Right lobe of liver (tissue), 4 donors: ENCODE measurements at regions not wholly inside any gene's neighbourhood (a gene's known extent, or its start where the extent isn't known, plus 50 kb on each side); places are given as distances from the start of the nearest gene placed in this dataset.

Experiments used
- CTCF ChIP-seq, 4 donors: fragments of 200-600 bp in 3 of 4; fragments of 450-650 bp in 1 of 4; IDR thresholded peaks; one replicate each; pipeline versions ENCODE4 v1.5.1 to v1.8.0; 2016 to 2022; ENCODE audit warnings: antibody characterized with exemption in 4 of 4, mild to moderate bottlenecking in 2 of 4
- POLR2A ChIP-seq: fragments of 450-650 bp; IDR thresholded peaks from one replicate; pipeline ENCODE4 v1.6.1; 2017; ENCODE audit warnings: antibody characterized with exemption, mild to moderate bottlenecking
- donor health status: DM: no; HTN: no; CAD: no.
- donor health status: DM: no; HTN: no; CAD: no.
- donor health status: DM: no; HTN: yes; CAD: no.

DNA sequence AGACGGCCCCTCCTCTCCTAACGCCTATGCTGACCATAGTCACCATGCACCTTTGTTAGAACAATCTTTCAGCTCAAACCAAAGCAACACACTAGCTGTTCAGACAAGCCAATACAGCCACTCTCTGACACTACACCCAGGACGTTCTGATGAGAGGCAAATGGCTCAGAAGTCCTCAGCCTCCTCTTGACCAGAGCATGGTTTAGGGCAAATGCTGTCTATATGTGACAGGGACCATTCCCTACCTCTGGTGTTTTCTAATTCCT is 264.8 kb upstream of the HES1 start:
- TF ChIP-seq CTCF (IDR thresholded peaks at IDR 0.05): no peak
- no peak for TF ChIP-seq POLR2A
